ENCODE measurements at regions not wholly inside any gene's neighbourhood (a gene's known extent, or its start where the extent isn't known, plus 50 kb on each side); places are given as distances from the start of the nearest gene placed in this dataset.

GRCh38 chr4:117014236-117014635 is 71.1 kb downstream of the TRAM1L1 start:
- no peaks in the 10 kb centered on the region for H3K4me1 ChIP-seq (ENCODE audit: control insufficient read depth, insufficient read depth, low read length)
- TF ChIP-seq ZNF658 (tag by site-specific recombination; IDR thresholded peaks at IDR 0.05), result no peak
- no peak for TF ChIP-seq ZNF133 (tag by site-specific recombination; IDR thresholded peaks at IDR 0.05)
- no peak for TF ChIP-seq ZNF292 (tag by site-specific recombination; IDR thresholded peaks at IDR 0.05; ENCODE audit: borderline replicate concordance, low read depth)
- no peak for TF ChIP-seq ZNF585B (tag by site-specific recombination; IDR thresholded peaks at IDR 0.05)
- no peak for TF ChIP-seq HOXA7 (CRISPR knock-in tag; IDR thresholded peaks at IDR 0.05; ENCODE audit: borderline replicate concordance)
- TF ChIP-seq ZNF398 (tag by site-specific recombination; IDR thresholded peaks at IDR 0.05), result no peak
- no peak for TF ChIP-seq ZNF624 (tag by site-specific recombination; IDR thresholded peaks at IDR 0.05)
- TF ChIP-seq ZBTB49 (tag by site-specific recombination; IDR thresholded peaks at IDR 0.05; ENCODE audit: low read depth), result no peak
- no peak for TF ChIP-seq ZNF670 (tag by site-specific recombination; IDR thresholded peaks at IDR 0.05; ENCODE audit: low read depth)
- no peak for TF ChIP-seq ZNF837 (tag by site-specific recombination; IDR thresholded peaks at IDR 0.05)
- TF ChIP-seq ZNF391 (tag by site-specific recombination; IDR thresholded peaks at IDR 0.05; ENCODE audit: borderline replicate concordance, low read depth), result no peak
- TF ChIP-seq PRDM4 (tag by site-specific recombination; IDR thresholded peaks at IDR 0.05), result no peak
- no peak for TF ChIP-seq ZBTB26 (tag by site-specific recombination; optimal IDR thresholded peaks at IDR 0.05)
- TF ChIP-seq ZNF175 (tag by site-specific recombination; IDR thresholded peaks at IDR 0.05), result no peak
- TF ChIP-seq REPIN1 (tag by site-specific recombination; IDR thresholded peaks at IDR 0.05; ENCODE audit: low read depth), result no peak
- no peak for TF ChIP-seq ZNF776 (tag by site-specific recombination; IDR thresholded peaks at IDR 0.05; ENCODE audit: borderline replicate concordance)
- no peak for TF ChIP-seq ZNF239 (tag by site-specific recombination; IDR thresholded peaks at IDR 0.05)
- TF ChIP-seq REST (tag by site-specific recombination; IDR thresholded peaks at IDR 0.05), result no peak
- TF ChIP-seq SETDB1 (IDR thresholded peaks at IDR 0.05; ENCODE audit: insufficient read length, low read length), result no peak
- no peak overlapping the region for H3K4me3 ChIP-seq (ENCODE audit: low read depth, low read length)
- ChIA-PET CTCF (no interaction called here), POLR2A (no interaction called here)
- no peak overlapping the region for H3K27ac ChIP-seq (ENCODE audit: extremely low read depth, low read depth, low read length)
- H3K9me3 ChIP-seq (ENCODE audit: control insufficient read depth, insufficient read depth, low read depth, low read length), result no peaks in the 10 kb centered on the region
- no peaks in the 10 kb centered on the region for H3K36me3 ChIP-seq (ENCODE audit: control insufficient read depth in 2 of 2, insufficient read depth in 1 of 2, low read length in 2 of 2)
